ENCODE measurements at regions not wholly inside any gene's neighbourhood (a gene's known extent, or its start where the extent isn't known, plus 50 kb on each side); places are given as distances from the start of the nearest gene placed in this dataset.
A peak's percentile ranks its signal among the peaks of the same experiment; 100 is the strongest.
"Not testable (repeated sequence)": the region's sequence is repeated elsewhere in the genome, so short reads cannot be mapped to it uniquely, and the experiment has no call there.

- H3K27ac ChIP-seq: no peak overlapping the region
- TF ChIP-seq, protein P1, sequence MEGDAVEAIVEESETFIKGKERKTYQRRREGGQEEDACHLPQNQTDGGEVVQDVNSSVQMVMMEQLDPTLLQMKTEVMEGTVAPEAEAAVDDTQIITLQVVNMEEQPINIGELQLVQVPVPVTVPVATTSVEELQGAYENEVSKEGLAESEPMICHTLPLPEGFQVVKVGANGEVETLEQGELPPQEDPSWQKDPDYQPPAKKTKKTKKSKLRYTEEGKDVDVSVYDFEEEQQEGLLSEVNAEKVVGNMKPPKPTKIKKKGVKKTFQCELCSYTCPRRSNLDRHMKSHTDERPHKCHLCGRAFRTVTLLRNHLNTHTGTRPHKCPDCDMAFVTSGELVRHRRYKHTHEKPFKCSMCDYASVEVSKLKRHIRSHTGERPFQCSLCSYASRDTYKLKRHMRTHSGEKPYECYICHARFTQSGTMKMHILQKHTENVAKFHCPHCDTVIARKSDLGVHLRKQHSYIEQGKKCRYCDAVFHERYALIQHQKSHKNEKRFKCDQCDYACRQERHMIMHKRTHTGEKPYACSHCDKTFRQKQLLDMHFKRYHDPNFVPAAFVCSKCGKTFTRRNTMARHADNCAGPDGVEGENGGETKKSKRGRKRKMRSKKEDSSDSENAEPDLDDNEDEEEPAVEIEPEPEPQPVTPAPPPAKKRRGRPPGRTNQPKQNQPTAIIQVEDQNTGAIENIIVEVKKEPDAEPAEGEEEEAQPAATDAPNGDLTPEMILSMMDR (conservative IDR thresholded peaks at IDR 0.05): no peak
- TF ChIP-seq ZFX (IDR thresholded peaks at IDR 0.05): no peak
Observed at GRCh38 chrX:138058931-138059330, 493.0 kb downstream of the ZIC3 start.

DNA sequence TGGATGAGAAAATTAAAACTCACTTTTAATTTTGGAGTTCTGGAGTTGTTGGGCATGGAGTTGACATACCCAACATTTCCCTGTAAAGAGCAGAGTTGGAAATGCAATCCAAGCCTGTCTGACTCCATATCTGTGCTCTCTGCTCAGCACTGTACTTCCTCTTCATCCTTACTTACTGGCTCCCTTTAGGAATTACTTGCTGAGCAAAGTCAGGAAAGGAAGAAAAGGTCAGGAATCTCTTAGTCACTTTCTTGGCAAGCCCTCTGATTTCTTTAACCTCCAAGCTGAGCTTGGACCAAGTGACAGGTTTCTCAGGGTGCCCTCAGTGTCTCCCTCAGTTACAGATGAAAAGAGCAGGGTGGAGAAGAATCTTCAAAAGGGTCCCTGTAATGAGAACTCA is 501.5 kb downstream of the ZIC3 start:
- no peak for TF ChIP-seq ZFX (IDR thresholded peaks at IDR 0.05)
- TF ChIP-seq, protein P1 (conservative IDR thresholded peaks at IDR 0.05): no peak
- H3K27ac ChIP-seq: no peak overlapping the region

DNA sequence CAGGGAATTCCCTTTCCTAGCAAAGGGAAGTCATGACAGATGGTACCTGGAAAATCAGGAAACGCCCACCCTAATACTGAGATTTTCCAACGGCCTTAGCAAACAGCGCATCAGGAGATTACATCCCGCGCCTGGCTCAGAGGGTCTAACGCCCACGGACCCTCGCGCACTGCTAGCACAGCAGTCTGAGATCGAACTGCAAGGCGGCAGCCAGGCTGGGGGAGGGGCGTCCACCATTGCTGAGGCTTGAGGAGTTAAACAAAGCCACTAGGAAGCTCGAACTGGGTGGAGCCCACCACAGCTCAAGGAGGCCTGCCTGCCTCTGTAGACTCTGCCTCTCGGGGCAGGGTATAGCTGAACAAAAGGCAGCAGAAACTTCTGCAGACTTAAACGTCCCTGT is 507.7 kb downstream of the ZIC3 start:
- no peak overlapping the region for H3K27ac ChIP-seq
- no peak for TF ChIP-seq ZFX (IDR thresholded peaks at IDR 0.05)
- TF ChIP-seq, protein P1 (conservative IDR thresholded peaks at IDR 0.05): no peak

DNA sequence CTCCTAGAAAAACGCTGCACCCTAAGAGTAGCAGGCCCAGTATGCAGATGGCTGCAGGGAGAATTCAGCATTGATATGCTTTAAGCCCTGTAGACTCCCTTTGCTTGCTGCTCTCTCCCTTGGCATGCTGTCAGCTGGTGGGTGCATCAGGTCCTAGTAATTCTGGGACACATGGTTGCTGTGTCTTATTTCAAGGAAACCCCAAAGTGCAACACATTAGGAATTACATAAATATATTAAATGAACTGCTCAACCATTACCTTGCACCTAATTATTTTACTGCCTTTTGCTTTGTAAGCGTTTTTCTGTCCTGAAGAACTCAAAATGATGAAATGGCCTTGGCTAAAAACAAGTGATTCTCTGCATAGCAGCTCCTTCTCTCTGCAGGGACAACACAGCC is 516.3 kb downstream of the ZIC3 start:
- TF ChIP-seq ZFX (IDR thresholded peaks at IDR 0.05): no peak
- TF ChIP-seq, protein P1 (conservative IDR thresholded peaks at IDR 0.05): no peak

DNA sequence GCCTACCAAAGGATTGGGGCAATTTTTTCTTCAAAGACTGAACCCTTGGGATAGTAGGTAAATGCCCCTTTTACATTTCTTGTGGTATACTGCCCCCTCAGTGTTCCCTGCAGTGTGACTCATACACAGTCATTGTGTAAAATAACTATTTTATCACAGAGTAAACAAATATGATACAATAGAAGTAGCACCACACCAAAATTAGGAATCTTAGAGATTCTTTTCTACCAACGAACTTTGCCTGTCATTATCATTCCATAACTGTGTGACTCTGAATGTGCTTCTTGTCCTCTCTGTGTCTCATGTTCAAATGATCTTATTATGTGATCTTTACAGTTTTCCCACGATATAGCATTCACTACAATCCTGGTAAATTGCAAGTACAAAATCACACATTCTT is 517.0 kb downstream of the ZIC3 start:
- no peak overlapping the region for H3K27ac ChIP-seq
- TF ChIP-seq, protein P1 (conservative IDR thresholded peaks at IDR 0.05): no peak
- TF ChIP-seq ZFX (IDR thresholded peaks at IDR 0.05): no peak

More for the DNA sequence above, 516.3 kb downstream of the ZIC3 start:
- no peak overlapping the region for H3K27ac ChIP-seq

GRCh38 chrX:138110910-138111309 is 545.0 kb downstream of the ZIC3 start:
- H3K27ac ChIP-seq: not testable (repeated sequence)

DNA sequence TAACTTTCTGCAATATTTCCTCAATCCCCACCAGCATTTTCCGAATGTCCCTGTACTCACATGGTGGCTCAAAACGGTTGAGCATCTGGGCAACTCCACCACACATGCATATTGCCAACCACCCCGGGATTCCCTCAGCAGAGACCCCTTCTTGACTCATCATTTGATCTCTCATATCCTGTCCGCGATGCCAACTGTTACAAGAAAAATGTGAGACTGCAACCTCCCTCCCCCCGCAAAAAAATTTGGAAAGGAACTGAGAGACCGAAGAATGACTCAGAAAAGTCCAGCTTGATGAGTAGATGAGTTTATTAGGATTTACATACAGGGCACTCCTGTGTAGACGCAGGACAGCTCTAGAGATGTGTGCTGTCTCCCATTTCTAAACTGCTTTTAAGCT is 561.4 kb downstream of the ZIC3 start:
- H3K27ac ChIP-seq: no peak overlapping the region
- TF ChIP-seq, protein P1 (conservative IDR thresholded peaks at IDR 0.05): no peak
- no peak for TF ChIP-seq ZFX (IDR thresholded peaks at IDR 0.05)

DNA sequence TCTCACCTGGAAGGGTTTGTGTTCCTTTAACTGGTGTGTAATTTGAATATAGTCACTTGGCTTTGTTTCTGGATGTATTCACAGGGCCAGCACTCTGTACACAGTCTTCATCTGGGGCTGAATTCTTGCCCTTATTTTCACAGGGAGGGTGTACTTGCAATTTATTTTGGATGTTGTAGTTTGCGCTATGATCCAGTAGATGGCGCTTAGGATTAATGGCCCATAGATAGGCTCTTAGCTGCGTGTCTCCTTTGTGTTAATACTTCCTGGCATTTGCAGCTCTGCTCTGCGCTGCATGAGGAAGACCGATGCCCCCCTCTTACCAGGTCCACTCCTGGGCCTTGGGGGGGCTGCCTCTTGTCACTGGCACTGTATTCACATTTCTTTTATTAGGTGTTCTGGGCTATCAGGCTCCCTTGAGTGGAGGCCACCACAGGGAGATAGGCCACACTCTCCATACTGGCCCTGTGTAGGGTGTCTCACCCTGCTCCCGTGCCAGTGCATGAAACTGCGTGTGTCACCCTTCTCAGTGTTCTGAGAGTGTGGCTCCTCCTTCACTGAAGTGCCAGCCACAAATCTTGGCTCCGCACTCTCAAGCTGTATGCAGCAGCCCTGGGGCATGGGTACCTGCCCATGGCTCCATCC is 562.2 kb downstream of the ZIC3 start:
- no peak overlapping the region for H3K27ac ChIP-seq
- TF ChIP-seq, protein P1 (conservative IDR thresholded peaks at IDR 0.05): peak; percentile 71
- TF ChIP-seq ZFX (IDR thresholded peaks at IDR 0.05): no peak

Data from C4-2B (cell line).